ENCODE measurements at regions not wholly inside any gene's neighbourhood (a gene's known extent, or its start where the extent isn't known, plus 50 kb on each side); places are given as distances from the start of the nearest gene placed in this dataset.
"Not testable (repeated sequence)": the region's sequence is repeated elsewhere in the genome, so short reads cannot be mapped to it uniquely, and the experiment has no call there.

- not testable (repeated sequence) for TF ChIP-seq EP300 (IDR thresholded peaks at IDR 0.05; ENCODE audit: low read depth); POLR2AphosphoS5 (IDR thresholded peaks at IDR 0.05)
- TF ChIP-seq, protein P1, sequence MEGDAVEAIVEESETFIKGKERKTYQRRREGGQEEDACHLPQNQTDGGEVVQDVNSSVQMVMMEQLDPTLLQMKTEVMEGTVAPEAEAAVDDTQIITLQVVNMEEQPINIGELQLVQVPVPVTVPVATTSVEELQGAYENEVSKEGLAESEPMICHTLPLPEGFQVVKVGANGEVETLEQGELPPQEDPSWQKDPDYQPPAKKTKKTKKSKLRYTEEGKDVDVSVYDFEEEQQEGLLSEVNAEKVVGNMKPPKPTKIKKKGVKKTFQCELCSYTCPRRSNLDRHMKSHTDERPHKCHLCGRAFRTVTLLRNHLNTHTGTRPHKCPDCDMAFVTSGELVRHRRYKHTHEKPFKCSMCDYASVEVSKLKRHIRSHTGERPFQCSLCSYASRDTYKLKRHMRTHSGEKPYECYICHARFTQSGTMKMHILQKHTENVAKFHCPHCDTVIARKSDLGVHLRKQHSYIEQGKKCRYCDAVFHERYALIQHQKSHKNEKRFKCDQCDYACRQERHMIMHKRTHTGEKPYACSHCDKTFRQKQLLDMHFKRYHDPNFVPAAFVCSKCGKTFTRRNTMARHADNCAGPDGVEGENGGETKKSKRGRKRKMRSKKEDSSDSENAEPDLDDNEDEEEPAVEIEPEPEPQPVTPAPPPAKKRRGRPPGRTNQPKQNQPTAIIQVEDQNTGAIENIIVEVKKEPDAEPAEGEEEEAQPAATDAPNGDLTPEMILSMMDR (IDR thresholded peaks at IDR 0.05): not testable (repeated sequence)
These were observed 60.7 kb upstream of the RELL1 start for GRCh38 chr4:37746852-37747251.

Data from transverse colon (tissue), 4 donors.